ENCODE measurements at regions not wholly inside any gene's neighbourhood (a gene's known extent, or its start where the extent isn't known, plus 50 kb on each side); places are given as distances from the start of the nearest gene placed in this dataset.
"Not testable (repeated sequence)": the region's sequence is repeated elsewhere in the genome, so short reads cannot be mapped to it uniquely, and the experiment has no call there.

- H3K4me1 Mint-ChIP-seq = no peaks in the 10 kb centered on the region
- ChIA-PET POLR2A (no interaction called here), CTCF (no interaction called here)
- no peaks in the 10 kb centered on the region for H3K9me3 Mint-ChIP-seq
- H3K27ac Mint-ChIP-seq = no peak overlapping the region
- DNase-seq = no peak
- no peak overlapping the region for H3K4me3 Mint-ChIP-seq
- no peaks in the 10 kb centered on the region for H3K27me3 Mint-ChIP-seq
- H3K36me3 Mint-ChIP-seq (ENCODE audit: low read depth) = no peaks in the 10 kb centered on the region
Observed at GRCh38 chr3:182331341-182331740, 462.0 kb upstream of the ATP11B start.

- H3K27me3 Mint-ChIP-seq = no peaks in the 10 kb centered on the region
- H3K36me3 Mint-ChIP-seq (ENCODE audit: low read depth) = no peaks in the 10 kb centered on the region
- ChIA-PET CTCF (no interaction called here), POLR2A (no interaction called here)
- no peak for DNase-seq
- H3K4me1 Mint-ChIP-seq = no peaks in the 10 kb centered on the region
- no peak overlapping the region for H3K4me3 Mint-ChIP-seq
- no peak overlapping the region for H3K27ac Mint-ChIP-seq
- H3K9me3 Mint-ChIP-seq = no peaks in the 10 kb centered on the region
Observed at GRCh38 chr3:182342252-182342651, 451.1 kb upstream of the ATP11B start.

- POLR2A ChIA-PET; H3K27me3 Mint-ChIP-seq; H3K4me1 Mint-ChIP-seq; DNase-seq; H3K36me3 Mint-ChIP-seq (ENCODE audit: low read depth); H3K4me3 Mint-ChIP-seq; H3K9me3 Mint-ChIP-seq; H3K27ac Mint-ChIP-seq; CTCF ChIA-PET: not testable (repeated sequence)
Observed at GRCh38 chr3:182344026-182344425, 449.3 kb upstream of the ATP11B start.

- Mint-ChIP-seq H3K27me3 (no peaks in the 10 kb centered on the region), H3K27ac (no peak overlapping the region), H3K9me3 (no peaks in the 10 kb centered on the region), H3K4me1 (no peaks in the 10 kb centered on the region), H3K36me3 (ENCODE audit: low read depth) (no peaks in the 10 kb centered on the region), H3K4me3 (no peak overlapping the region)
- CTCF ChIA-PET = no interaction called here
- POLR2A ChIA-PET = no interaction called here
- no peak for DNase-seq
Observed at GRCh38 chr3:182349051-182349450, 444.3 kb upstream of the ATP11B start.

- CTCF ChIA-PET = no interaction called here
- Mint-ChIP-seq H3K4me3 (no peak overlapping the region), H3K27ac (no peak overlapping the region), H3K27me3 (no peaks in the 10 kb centered on the region), H3K4me1 (no peaks in the 10 kb centered on the region), H3K9me3 (no peaks in the 10 kb centered on the region), H3K36me3 (ENCODE audit: low read depth) (no peaks in the 10 kb centered on the region)
- POLR2A ChIA-PET = no interaction called here
- no peak for DNase-seq
Observed at GRCh38 chr3:182349951-182350517, 443.3 kb upstream of the ATP11B start.

- Mint-ChIP-seq H3K9me3 (no peaks in the 10 kb centered on the region), H3K27me3 (no peaks in the 10 kb centered on the region), H3K4me3 (no peak overlapping the region), H3K4me1 (no peaks in the 10 kb centered on the region), H3K36me3 (ENCODE audit: low read depth) (no peaks in the 10 kb centered on the region), H3K27ac (no peak overlapping the region)
- CTCF ChIA-PET = no interaction called here
- DNase-seq = no peak
- POLR2A ChIA-PET = no interaction called here
Observed at GRCh38 chr3:182357928-182358327, 435.4 kb upstream of the ATP11B start.

GRCh38 chr3:182364323-182364722, 429.0 kb upstream of the ATP11B start:
- no peak overlapping the region for H3K4me3 Mint-ChIP-seq
- H3K9me3 Mint-ChIP-seq = no peaks in the 10 kb centered on the region
- no peak for DNase-seq
- no peaks in the 10 kb centered on the region for H3K27me3 Mint-ChIP-seq
- ChIA-PET CTCF (no interaction called here), POLR2A (no interaction called here)
- H3K36me3 Mint-ChIP-seq (ENCODE audit: low read depth) = no peaks in the 10 kb centered on the region
- H3K4me1 Mint-ChIP-seq = no peaks in the 10 kb centered on the region
- no peak overlapping the region for H3K27ac Mint-ChIP-seq

GRCh38 chr3:182364723-182365650, 428.3 kb upstream of the ATP11B start:
- CTCF ChIA-PET = no interaction called here
- Mint-ChIP-seq H3K27me3 (no peaks in the 10 kb centered on the region), H3K4me3 (no peak overlapping the region), H3K4me1 (no peaks in the 10 kb centered on the region), H3K27ac (no peak overlapping the region), H3K36me3 (ENCODE audit: low read depth) (no peaks in the 10 kb centered on the region), H3K9me3 (no peaks in the 10 kb centered on the region)
- DNase-seq = no peak
- POLR2A ChIA-PET = no interaction called here

- Mint-ChIP-seq H3K36me3 (ENCODE audit: low read depth) (no peaks in the 10 kb centered on the region), H3K27me3 (no peaks in the 10 kb centered on the region), H3K9me3 (no peaks in the 10 kb centered on the region), H3K27ac (no peak overlapping the region), H3K4me1 (no peaks in the 10 kb centered on the region), H3K4me3 (no peak overlapping the region)
- no peak for DNase-seq
- POLR2A ChIA-PET = no interaction called here
- CTCF ChIA-PET = no interaction called here
Observed at GRCh38 chr3:182366746-182367145, 426.6 kb upstream of the ATP11B start.

GRCh38 chr3:182369861-182370260, 423.4 kb upstream of the ATP11B start:
- H3K4me3 Mint-ChIP-seq = no peak overlapping the region
- DNase-seq = no peak
- no peaks in the 10 kb centered on the region for H3K36me3 Mint-ChIP-seq (ENCODE audit: low read depth)
- no peaks in the 10 kb centered on the region for H3K27me3 Mint-ChIP-seq
- ChIA-PET CTCF (no interaction called here), POLR2A (no interaction called here)
- no peaks in the 10 kb centered on the region for H3K4me1 Mint-ChIP-seq
- H3K9me3 Mint-ChIP-seq = no peaks in the 10 kb centered on the region
- no peak overlapping the region for H3K27ac Mint-ChIP-seq

GRCh38 chr3:182370949-182371348, 422.4 kb upstream of the ATP11B start:
- no peak overlapping the region for H3K4me3 Mint-ChIP-seq
- no peaks in the 10 kb centered on the region for H3K36me3 Mint-ChIP-seq (ENCODE audit: low read depth)
- POLR2A ChIA-PET = no interaction called here
- CTCF ChIA-PET = interaction anchor here (0.6 kb wide), 1 partner anchor 282 kb away, joined by 3 read pairs; no protein-coding TSS in a partner anchor
- no peaks in the 10 kb centered on the region for H3K4me1 Mint-ChIP-seq
- H3K9me3 Mint-ChIP-seq = no peaks in the 10 kb centered on the region
- H3K27me3 Mint-ChIP-seq = no peaks in the 10 kb centered on the region
- no peak for DNase-seq
- no peak overlapping the region for H3K27ac Mint-ChIP-seq

- Mint-ChIP-seq H3K9me3 (no peaks in the 10 kb centered on the region), H3K36me3 (ENCODE audit: low read depth) (no peaks in the 10 kb centered on the region), H3K27ac (no peak overlapping the region), H3K4me3 (no peak overlapping the region), H3K27me3 (no peaks in the 10 kb centered on the region), H3K4me1 (no peaks in the 10 kb centered on the region)
- ChIA-PET POLR2A (no interaction called here), CTCF (interaction anchor here (1.1 kb wide), 1 partner anchor 12 kb away, joined by 3 read pairs; no protein-coding TSS in a partner anchor)
- no peak for DNase-seq
Observed at GRCh38 chr3:182375916-182376315, 417.4 kb upstream of the ATP11B start.

GRCh38 chr3:182382112-182382857, 411.0 kb upstream of the ATP11B start:
- ChIA-PET POLR2A (no interaction called here), CTCF (interaction anchor here (0.5 kb wide), 1 partner anchor 1797 kb away, joined by 5 read pairs; no protein-coding TSS in a partner anchor)
- Mint-ChIP-seq H3K27ac (no peak overlapping the region), H3K4me1 (no peaks in the 10 kb centered on the region), H3K36me3 (ENCODE audit: low read depth) (no peaks in the 10 kb centered on the region), H3K9me3 (no peaks in the 10 kb centered on the region), H3K27me3 (no peaks in the 10 kb centered on the region), H3K4me3 (no peak overlapping the region)
- no peak for DNase-seq

Data from activated CD4-positive, alpha-beta T cell treated with anti-CD3 and anti-CD28 coated beads, Interleukin-2, amount 10 ng/mL, durations not matched to agents 7 days and 5 days (primary cell).